H9 (cell line): ENCODE measurements at regions not wholly inside any gene's neighbourhood (a gene's known extent, or its start where the extent isn't known, plus 50 kb on each side); places are given as distances from the start of the nearest gene placed in this dataset.

Source experiments
- DNase-seq: peaks from one replicate; pipeline ENCODE4 v3.0.0-alpha.2; 2017
- H2AFZ ChIP-seq: one replicate; pipeline ENCODE4 v1.6.1; 2013; ENCODE audit warnings: mild to moderate bottlenecking, low read length, control low read depth, moderate library complexity
- H2AK5ac ChIP-seq: 2 replicates; pipeline ENCODE4 v1.6.1; 2013; ENCODE audit warnings: low read length, control low read depth, mixed read lengths; ENCODE audit not compliant: insufficient read length
- H2BK120ac ChIP-seq: one replicate; pipeline ENCODE4 v1.6.1; 2013; ENCODE audit warnings: low read depth, mild to moderate bottlenecking, low read length, control low read depth, inconsistent platforms; ENCODE audit not compliant: poor library complexity, severe bottlenecking
- H2BK12ac ChIP-seq: 2 replicates; pipeline ENCODE4 v1.6.1; 2013; ENCODE audit warnings: low read length, control low read depth, mixed read lengths, low read depth; ENCODE audit not compliant: insufficient read length
- H2BK15ac ChIP-seq: 2 replicates; pipeline ENCODE4 v1.6.1; 2013; ENCODE audit warnings: low read depth, low read length, control low read depth
- H2BK20ac ChIP-seq: one replicate; pipeline ENCODE4 v1.6.1; 2013; ENCODE audit warnings: low read depth, mild to moderate bottlenecking, low read length, control low read depth, inconsistent platforms; ENCODE audit not compliant: poor library complexity, severe bottlenecking
- H2BK5ac ChIP-seq: 2 replicates; pipeline ENCODE4 v1.6.1; 2013; ENCODE audit warnings: low read length, control low read depth, mixed read lengths; ENCODE audit not compliant: insufficient read length
- H3K14ac ChIP-seq: 2 replicates; pipeline ENCODE4 v1.6.1; 2013; ENCODE audit warnings: low read length, control low read depth; ENCODE audit not compliant: insufficient read depth
- H3K18ac ChIP-seq: 2 replicates; pipeline ENCODE4 v1.6.1; 2013; ENCODE audit warnings: low read depth, mild to moderate bottlenecking, mixed read lengths, low read length, control low read depth; ENCODE audit not compliant: insufficient read length
- H3K23ac ChIP-seq: 2 replicates; pipeline ENCODE4 v1.6.1; 2013; ENCODE audit warnings: low read length, control low read depth, mixed read lengths, low read depth; ENCODE audit not compliant: insufficient read length
- H3K23me2 ChIP-seq: 2 replicates; pipeline ENCODE4 v1.6.1; 2013; ENCODE audit warnings: low read depth, mild to moderate bottlenecking, mixed read lengths, low read length, control low read depth; ENCODE audit not compliant: insufficient read length, poor library complexity, severe bottlenecking
- H3K27ac ChIP-seq: 2 replicates; pipeline ENCODE4 v1.5.1; 2013; ENCODE audit warnings: low read length, control low read depth, mixed read lengths, low read depth; ENCODE audit not compliant: insufficient read length
- H3K27me3 ChIP-seq: 2 replicates; pipeline ENCODE4 v1.6.1; 2013; ENCODE audit warnings: low read length, control low read depth, inconsistent platforms; ENCODE audit not compliant: insufficient read depth
- H3K4ac ChIP-seq: 2 replicates; pipeline ENCODE4 v1.6.1; 2013; ENCODE audit warnings: low read depth, mild to moderate bottlenecking, control low read depth, inconsistent platforms, low read length, moderate library complexity
- H3K4me1 ChIP-seq: 2 replicates; pipeline ENCODE4 v1.6.1; 2013; ENCODE audit warnings: low read length, control low read depth, inconsistent platforms; ENCODE audit not compliant: insufficient read depth
- H3K4me2 ChIP-seq: 2 replicates; pipeline ENCODE4 v1.6.1; 2013; ENCODE audit warnings: low read length, control low read depth, mixed read lengths; ENCODE audit not compliant: insufficient read length, insufficient read depth
- H3K56ac ChIP-seq: 2 replicates; pipeline ENCODE4 v1.6.1; 2013; ENCODE audit warnings: low read depth, mild to moderate bottlenecking, mixed read lengths, low read length, control low read depth; ENCODE audit not compliant: insufficient read length
- H3K79me1 ChIP-seq: 2 replicates; pipeline ENCODE4 v1.6.1; 2013; ENCODE audit warnings: low read depth, mild to moderate bottlenecking, moderate library complexity, low read length, control low read depth, inconsistent platforms; ENCODE audit not compliant: insufficient read depth, poor library complexity, severe bottlenecking
- H3K79me2 ChIP-seq: 2 replicates; pipeline ENCODE4 v1.6.1; 2013; ENCODE audit warnings: low read length, control low read depth, inconsistent platforms; ENCODE audit not compliant: insufficient read depth
- H3K9ac ChIP-seq: 2 replicates; pipeline ENCODE4 v1.6.1; 2013; ENCODE audit warnings: low read length, control low read depth, mixed read lengths; ENCODE audit not compliant: insufficient read length; ENCODE audit errors: extremely low read depth
- H3K9me3 ChIP-seq: one replicate; pipeline ENCODE4 v1.6.1; 2013; ENCODE audit warnings: low read depth, low read length, inconsistent platforms; ENCODE audit not compliant: control insufficient read depth
- H3T11ph ChIP-seq: one replicate; pipeline ENCODE4 v1.6.1; 2013; ENCODE audit warnings: mild to moderate bottlenecking, low read length, control low read depth, inconsistent platforms
- H4K20me1 ChIP-seq: one replicate; pipeline ENCODE4 v1.6.1; 2013; ENCODE audit not compliant: control insufficient read depth, insufficient read length, insufficient read depth
- H4K5ac ChIP-seq: 2 replicates; pipeline ENCODE4 v1.6.1; 2013; ENCODE audit warnings: low read depth, mild to moderate bottlenecking, mixed read lengths, low read length, control low read depth; ENCODE audit not compliant: insufficient read length
- H4K8ac ChIP-seq: replicated peaks from 2 replicates; pipeline ENCODE4 v1.6.1; 2013; ENCODE audit warnings: low read length, control low read depth, mixed read lengths, low read depth; ENCODE audit not compliant: insufficient read length
- H4K91ac ChIP-seq: 2 replicates; pipeline ENCODE4 v1.6.1; 2013; ENCODE audit warnings: low read depth, mild to moderate bottlenecking, moderate library complexity, mixed read lengths, low read length, control low read depth; ENCODE audit not compliant: insufficient read length
- H3K27ac Mint-ChIP-seq, 3 experiments: 2 replicates in 2 of 3; 3 replicates in 1 of 3; pipeline ENCODE4 v1.8.0; 2020 to 2021; ENCODE audit warnings: mixed read lengths in 3 of 3, mild to moderate bottlenecking in 1 of 3, moderate library complexity in 1 of 3
- H3K27me3 Mint-ChIP-seq: 2 replicates; pipeline ENCODE4 v1.8.0; 2021; ENCODE audit warnings: low read depth, mild to moderate bottlenecking, moderate library complexity, mixed read lengths
- H3K36me3 Mint-ChIP-seq, 3 experiments: 2 replicates in 2 of 3; 3 replicates in 1 of 3; pipeline ENCODE4 v1.8.0; 2020 to 2021; ENCODE audit warnings: low read depth in 3 of 3, mixed read lengths in 3 of 3; ENCODE audit not compliant: insufficient read depth in 1 of 3
- H3K4me1 Mint-ChIP-seq, 2 experiments: 2 replicates each; pipeline ENCODE4 v1.8.0; 2020; ENCODE audit warnings: mixed read lengths in 2 of 2
- H3K4me3 Mint-ChIP-seq, 2 experiments: 2 replicates in 1 of 2; 3 replicates in 1 of 2; pipeline ENCODE4 v1.8.0; 2020 to 2021; ENCODE audit warnings: mild to moderate bottlenecking in 2 of 2, mixed read lengths in 2 of 2, moderate library complexity in 1 of 2
- H3K9me3 Mint-ChIP-seq, 2 experiments: 2 replicates in 1 of 2; 3 replicates in 1 of 2; pipeline ENCODE4 v1.8.0; 2020; ENCODE audit warnings: mild to moderate bottlenecking in 2 of 2, mixed read lengths in 2 of 2, moderate library complexity in 1 of 2
- WGBS: extraction: QIAGEN DNeasy Blood & Tissue Kit; methylation state at CpG from one replicate; pipeline ENCODE4 v1.1.7; 2013; ENCODE audit warnings: missing lambda C conversion rate, low lambda C conversion rate, mixed read lengths; ENCODE audit not compliant: insufficient read length; ENCODE audit errors: extremely low coverage; 5-methylcytosine and 5-hydroxymethylcytosine counted together
- TF ChIP-seq, protein P1 (sequence below): fragments of 200-600 bp; sonication (generic); conservative IDR thresholded peaks from 3 replicates; pipeline ENCODE4 v1.8.0; 2021; ENCODE audit warnings: antibody characterized with exemption, mild to moderate bottlenecking

GRCh38 chr2:230660294-230661060 is 52.2 kb upstream of the CAB39 start:
- H3K4me1 Mint-ChIP-seq, result peaks cover 47 to 52% of the 10 kb centered on the region in 2 experiments
- DNase-seq, result no peak
- no peaks in the 10 kb centered on the region; a peak in 1 of 5 replicates for H3K9me3 Mint-ChIP-seq
- WGBS, result no CpG with 5 or more reads among the region's 15 CpGs
- no peak overlapping the region for H3K4me3 Mint-ChIP-seq
- Histone ChIP-seq H3K18ac (no peak overlapping the region), H3K23ac (no peak overlapping the region), H2BK5ac (no peak overlapping the region), H4K5ac (no peak overlapping the region), H3T11ph (no peak overlapping the region), H3K27ac (no peak overlapping the region), H2BK20ac (no peak overlapping the region), H2BK15ac (no peak overlapping the region), H2BK12ac (no peak overlapping the region), H3K4me1 (no peaks in the 10 kb centered on the region; the same call in 1 of the 2 replicates), H3K23me2 (no peaks in the 10 kb centered on the region), H4K8ac (no peak overlapping the region), H3K27me3 (no peaks in the 10 kb centered on the region; the same call in 1 of the 2 replicates), H4K20me1 (no peaks in the 10 kb centered on the region), H3K4ac (no peak overlapping the region), H2AFZ (no peak overlapping the region), H3K14ac (no peak overlapping the region), H3K9ac (no peak overlapping the region), H2AK5ac (no peak overlapping the region), H3K4me2 (no peak overlapping the region), H3K56ac (no peak overlapping the region), H2BK120ac (no peak overlapping the region), H4K91ac (no peak overlapping the region), H3K9me3 (no peaks in the 10 kb centered on the region), H3K79me1 (no peaks in the 10 kb centered on the region), H3K79me2 (no peaks in the 10 kb centered on the region)
- TF ChIP-seq, protein P1, sequence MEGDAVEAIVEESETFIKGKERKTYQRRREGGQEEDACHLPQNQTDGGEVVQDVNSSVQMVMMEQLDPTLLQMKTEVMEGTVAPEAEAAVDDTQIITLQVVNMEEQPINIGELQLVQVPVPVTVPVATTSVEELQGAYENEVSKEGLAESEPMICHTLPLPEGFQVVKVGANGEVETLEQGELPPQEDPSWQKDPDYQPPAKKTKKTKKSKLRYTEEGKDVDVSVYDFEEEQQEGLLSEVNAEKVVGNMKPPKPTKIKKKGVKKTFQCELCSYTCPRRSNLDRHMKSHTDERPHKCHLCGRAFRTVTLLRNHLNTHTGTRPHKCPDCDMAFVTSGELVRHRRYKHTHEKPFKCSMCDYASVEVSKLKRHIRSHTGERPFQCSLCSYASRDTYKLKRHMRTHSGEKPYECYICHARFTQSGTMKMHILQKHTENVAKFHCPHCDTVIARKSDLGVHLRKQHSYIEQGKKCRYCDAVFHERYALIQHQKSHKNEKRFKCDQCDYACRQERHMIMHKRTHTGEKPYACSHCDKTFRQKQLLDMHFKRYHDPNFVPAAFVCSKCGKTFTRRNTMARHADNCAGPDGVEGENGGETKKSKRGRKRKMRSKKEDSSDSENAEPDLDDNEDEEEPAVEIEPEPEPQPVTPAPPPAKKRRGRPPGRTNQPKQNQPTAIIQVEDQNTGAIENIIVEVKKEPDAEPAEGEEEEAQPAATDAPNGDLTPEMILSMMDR, result no peak
- no peaks in the 10 kb centered on the region; a peak in 1 of 7 replicates for H3K36me3 Mint-ChIP-seq
- H3K27me3 Mint-ChIP-seq, result peaks cover 17% of the 10 kb centered on the region
- no peak overlapping the region for H3K27ac Mint-ChIP-seq
